ENCODE measurements at regions not wholly inside any gene's neighbourhood (a gene's known extent, or its start where the extent isn't known, plus 50 kb on each side); places are given as distances from the start of the nearest gene placed in this dataset.

GRCh38 chr6:133697666-133698065 is 191.2 kb upstream of the TCF21 start:
- no peak for FAIRE-seq

GRCh38 chr6:133698272-133698671 is 190.6 kb upstream of the TCF21 start:
- FAIRE-seq, result no peak

DNA sequence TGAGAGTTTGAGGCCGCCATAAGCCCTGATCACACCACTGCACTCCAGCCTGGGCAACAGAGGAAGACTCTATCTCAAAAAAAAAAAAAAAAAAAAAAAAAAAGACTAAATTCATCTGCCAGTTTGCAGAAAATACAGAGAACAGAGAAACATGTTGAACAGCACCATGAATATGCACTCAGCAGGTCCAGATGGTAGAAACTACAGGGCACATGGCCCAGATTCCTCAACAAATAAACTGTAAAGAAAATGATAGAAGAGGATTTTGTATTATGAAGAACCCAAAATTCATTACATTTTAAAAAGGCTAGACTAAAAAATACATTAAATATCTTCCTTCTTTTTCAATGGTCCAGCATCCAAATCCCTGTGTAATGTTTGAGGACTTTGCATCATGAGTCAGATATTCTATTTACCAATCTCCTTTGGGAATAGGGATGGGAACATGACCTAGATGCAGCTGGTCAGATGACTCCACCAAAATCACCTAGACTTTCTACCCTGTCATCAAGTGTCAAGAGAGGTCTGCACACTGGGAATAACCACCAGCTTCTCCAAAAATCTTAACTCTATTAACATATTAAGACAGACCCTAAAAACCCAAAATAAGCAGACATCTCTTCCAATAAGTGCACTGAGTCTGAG is 189.1 kb upstream of the TCF21 start:
- FAIRE-seq, result no peak

DNA sequence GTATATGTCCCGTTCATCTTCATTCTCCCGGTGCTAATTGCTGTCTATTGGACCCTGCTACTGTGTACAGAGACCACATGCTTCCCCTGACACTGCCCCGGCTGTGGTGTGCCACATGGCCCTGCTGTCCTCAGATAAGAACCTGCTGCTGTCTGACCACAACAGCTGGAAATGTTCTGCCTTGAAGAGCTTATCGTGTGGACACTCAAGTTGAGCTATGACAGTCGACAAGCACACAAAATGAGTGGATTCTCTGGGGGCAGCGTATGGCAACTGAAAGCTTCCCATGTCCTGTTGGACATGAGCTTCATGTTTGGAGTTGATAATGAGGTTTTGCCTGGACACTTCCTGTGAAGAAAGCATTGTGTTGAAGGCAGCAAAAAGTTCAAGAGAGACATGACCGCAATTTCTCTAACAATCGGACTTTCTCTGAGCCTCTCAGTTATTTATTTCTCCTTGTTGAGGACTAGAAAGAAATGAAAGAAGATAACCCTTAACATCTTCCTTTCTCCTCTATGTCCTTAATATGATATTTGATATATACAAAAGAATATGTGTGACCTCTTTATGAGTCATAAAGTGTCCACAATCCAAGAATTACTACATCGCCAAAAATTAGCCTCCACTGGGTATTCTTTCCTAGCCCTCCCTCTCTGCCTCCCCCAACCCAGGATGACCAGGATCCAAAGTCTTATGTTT is 187.1 kb upstream of the TCF21 start:
- no peak for FAIRE-seq

DNA sequence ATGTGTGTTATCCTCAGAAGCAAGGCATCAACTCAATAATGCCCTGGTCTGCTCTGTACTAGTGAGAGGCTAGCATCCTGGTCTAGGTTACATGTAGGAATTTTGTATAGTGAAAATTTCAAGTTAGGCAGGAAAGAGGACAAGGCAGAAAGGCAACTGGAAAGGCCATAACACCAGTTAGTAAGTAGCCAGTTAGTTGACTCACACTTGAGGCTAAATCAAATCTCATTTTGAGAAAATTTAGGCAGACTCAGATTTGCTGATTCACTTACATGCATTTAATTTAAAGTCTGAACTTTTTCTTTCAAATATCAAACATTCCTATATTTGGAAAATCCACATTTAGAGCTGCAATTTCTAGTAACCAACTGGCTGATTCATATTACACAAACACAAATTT is 184.5 kb upstream of the TCF21 start:
- no peak for FAIRE-seq

- FAIRE-seq, result no peak
These were observed 183.8 kb upstream of the TCF21 start for GRCh38 chr6:133705066-133705465.

- FAIRE-seq, result no peak
These were observed 183.2 kb upstream of the TCF21 start for GRCh38 chr6:133705731-133706130.

GRCh38 chr6:133707456-133707855 is 181.5 kb upstream of the TCF21 start:
- FAIRE-seq, result no peak

DNA sequence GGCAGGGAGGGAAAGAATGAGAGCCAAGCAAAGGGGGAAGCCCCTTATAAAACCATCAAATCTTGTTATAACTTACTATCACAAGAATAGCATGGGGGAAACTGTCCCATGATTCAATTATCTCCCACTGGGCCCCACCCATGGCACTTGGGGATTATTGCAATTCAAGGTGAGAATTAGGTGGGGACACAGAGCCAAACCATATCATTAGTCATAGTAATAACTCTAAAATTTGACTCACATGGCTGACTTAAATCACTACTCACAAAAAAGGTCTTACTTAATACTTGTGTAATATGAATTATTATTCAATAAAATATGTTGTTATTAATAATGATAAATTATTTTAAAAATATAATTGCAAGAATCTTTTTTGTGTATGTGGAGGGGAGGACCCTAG is 178.1 kb upstream of the TCF21 start:
- FAIRE-seq, result no peak

GRCh38 chr6:133715270-133715669 is 173.6 kb upstream of the TCF21 start:
- FAIRE-seq, result no peak

GRCh38 chr6:133724726-133725125 is 164.2 kb upstream of the TCF21 start:
- no peak for FAIRE-seq

- FAIRE-seq, result no peak
These were observed 162.7 kb upstream of the TCF21 start for GRCh38 chr6:133726188-133726587.

- peak; percentile 87 for FAIRE-seq
These were observed 158.0 kb upstream of the TCF21 start for GRCh38 chr6:133730881-133731280.

DNA sequence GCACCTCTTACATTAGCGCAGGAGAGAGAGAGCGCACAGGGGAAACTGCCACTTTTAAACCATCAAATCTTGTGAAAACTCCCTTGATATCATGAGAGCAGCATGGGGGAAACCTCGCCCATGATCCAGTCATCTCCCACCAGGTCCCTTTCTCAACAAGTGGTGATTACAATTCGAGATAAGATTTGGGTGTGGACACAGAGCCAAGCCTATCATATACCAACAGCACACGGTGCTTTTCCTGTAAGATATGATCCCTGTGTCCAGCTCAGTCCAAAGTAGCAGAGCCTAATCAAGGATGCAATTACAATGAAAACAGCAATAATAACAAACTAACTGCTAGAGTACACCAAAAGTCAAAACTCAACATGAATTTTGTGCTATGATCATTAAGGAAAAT is 148.7 kb upstream of the TCF21 start:
- no peak for FAIRE-seq

GRCh38 chr6:133740816-133741215 is 148.1 kb upstream of the TCF21 start:
- FAIRE-seq, result no peak

DNA sequence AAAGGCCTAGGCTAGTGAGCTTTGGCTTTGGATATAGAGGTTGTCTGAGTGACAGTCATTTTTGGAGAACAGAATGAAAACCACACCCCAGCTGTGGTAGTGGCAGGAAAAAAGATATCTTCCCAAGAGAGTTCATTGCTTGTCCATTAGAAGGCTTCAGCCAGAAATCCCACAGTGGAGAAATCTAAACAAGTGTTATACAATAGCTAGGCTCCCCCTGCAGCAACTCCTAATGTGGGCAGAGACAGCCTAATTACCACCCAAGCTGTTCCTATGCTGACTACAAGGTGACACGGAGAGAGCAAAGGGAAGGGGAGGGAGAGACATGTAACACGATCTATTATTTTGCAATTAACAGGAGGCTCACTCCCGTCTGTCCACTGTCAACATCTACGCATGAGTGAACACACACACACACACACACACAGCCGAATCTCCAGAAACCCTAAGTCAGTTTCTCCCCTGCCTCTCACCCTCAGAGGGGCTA is 147.5 kb upstream of the TCF21 start:
- no peak for FAIRE-seq

DNA sequence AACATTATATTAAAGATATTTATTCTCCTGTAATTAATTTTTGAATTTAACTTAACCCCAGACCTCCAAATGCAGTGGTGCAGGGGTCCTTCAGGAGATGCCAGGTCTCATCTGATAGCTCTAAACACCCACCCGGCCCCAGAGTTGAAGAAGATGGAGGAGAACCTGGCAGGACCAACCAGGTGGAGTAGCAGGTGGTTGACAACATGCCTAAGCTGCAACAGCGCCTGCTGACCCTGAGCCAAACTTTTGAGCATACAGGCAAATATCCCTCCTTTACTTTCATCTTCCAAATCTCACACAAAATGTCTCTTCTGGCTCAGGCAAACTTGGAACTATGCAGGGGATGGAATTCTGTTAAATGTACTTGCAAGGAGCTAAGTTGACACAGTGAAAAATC is 145.3 kb upstream of the TCF21 start:
- no peak for FAIRE-seq

DNA sequence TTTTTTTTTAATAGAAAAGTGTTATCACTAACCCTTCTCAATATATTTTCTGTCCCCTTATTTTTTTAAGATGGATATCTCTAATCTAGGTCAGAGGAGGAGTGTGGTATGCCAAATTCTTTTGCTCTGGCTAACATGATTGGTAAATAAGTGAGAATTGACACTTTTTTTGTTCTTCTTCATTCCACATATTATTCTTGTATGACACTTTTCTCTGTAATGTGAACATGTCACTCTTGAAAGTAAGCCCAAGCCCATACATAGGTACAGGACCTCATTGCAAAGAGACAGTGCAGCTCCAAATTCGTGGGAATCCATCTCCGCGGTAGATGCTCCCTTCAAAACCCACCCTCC is 142.5 kb upstream of the TCF21 start:
- no peak for FAIRE-seq

- FAIRE-seq, result no peak
These were observed 140.3 kb upstream of the TCF21 start for GRCh38 chr6:133748628-133749027.

DNA sequence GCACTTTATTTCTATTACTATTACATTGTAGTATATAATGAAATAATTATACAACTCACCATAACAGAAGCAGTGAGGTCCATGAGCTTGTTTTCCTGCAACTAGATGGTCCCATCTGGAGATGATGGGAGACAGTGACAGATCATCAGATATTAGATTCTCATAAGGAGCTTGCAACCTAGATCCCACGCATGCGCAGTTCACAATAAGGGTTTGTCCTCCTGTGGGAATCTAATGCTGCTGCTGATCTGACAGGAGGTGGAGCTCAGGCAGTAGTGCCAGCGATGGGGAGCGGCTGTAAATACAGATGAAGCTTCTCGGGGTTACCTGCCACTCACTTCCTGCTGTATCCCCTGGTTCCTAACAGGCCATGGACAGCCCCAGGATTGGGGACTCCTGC is 139.5 kb upstream of the TCF21 start:
- FAIRE-seq, result no peak

- FAIRE-seq, result no peak
These were observed 136.8 kb upstream of the TCF21 start for GRCh38 chr6:133752129-133752528.

- FAIRE-seq, result no peak
These were observed 135.2 kb upstream of the TCF21 start for GRCh38 chr6:133753756-133754155.

DNA sequence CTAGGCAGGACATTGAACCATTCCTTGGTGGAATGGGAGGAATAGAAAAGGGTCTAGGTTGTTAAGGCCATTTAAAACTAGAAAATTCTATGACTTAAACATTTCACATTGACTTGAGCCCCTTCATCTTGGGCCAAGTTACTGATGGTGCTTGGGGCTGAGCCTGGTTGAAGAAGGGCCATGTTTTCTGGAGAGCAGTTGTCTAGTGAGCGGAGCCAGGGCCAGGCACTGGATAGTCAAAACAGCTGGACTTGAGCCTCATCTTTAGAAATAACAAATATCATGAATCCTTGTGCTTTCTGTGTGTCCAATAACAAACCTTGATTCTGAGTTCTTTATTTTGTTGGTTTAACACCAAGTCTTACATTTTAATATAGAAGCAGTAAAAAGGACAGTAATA is 134.6 kb upstream of the TCF21 start:
- no peak for FAIRE-seq

DNA sequence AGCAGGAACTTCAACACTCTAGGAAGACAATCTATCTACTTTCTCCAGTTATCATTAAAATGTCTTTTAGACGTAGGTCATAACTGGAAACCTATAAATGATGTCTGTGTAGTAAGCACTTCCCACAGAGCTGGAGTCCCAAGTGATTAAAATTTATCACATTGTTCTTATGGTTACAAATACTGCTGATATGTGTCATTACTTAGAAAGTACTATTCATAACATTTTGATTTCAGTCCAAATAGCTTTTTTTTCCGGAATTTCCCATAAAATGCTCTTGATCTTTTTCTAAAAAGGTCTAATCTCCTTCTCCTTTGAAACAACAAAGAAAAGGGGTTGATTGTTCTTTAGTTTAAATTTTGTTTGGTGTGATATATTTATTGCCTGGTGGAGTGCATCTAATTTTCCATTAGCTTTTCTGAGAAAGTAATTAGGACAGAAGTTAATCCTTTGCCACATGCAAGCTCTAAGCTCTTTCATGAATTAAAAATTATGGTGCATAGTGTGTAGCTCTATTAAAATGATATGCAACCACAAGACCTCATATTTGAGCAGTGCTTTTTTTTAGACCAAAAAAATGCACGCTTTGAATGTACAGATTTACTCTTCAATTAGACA is 132.7 kb upstream of the TCF21 start:
- FAIRE-seq, result peak; percentile 96

Measured in endometrium (tissue), 2 donors.